Fibroblast of upper back skin (primary cell): ENCODE measurements at regions not wholly inside any gene's neighbourhood (a gene's known extent, or its start where the extent isn't known, plus 50 kb on each side); places are given as distances from the start of the nearest gene placed in this dataset.
"Not testable (repeated sequence)": the region's sequence is repeated elsewhere in the genome, so short reads cannot be mapped to it uniquely, and the experiment has no call there.

Experiments used
- DNase-seq: peaks from one replicate; pipeline ENCODE4 v3.0.0-alpha.2; 2013

DNA sequence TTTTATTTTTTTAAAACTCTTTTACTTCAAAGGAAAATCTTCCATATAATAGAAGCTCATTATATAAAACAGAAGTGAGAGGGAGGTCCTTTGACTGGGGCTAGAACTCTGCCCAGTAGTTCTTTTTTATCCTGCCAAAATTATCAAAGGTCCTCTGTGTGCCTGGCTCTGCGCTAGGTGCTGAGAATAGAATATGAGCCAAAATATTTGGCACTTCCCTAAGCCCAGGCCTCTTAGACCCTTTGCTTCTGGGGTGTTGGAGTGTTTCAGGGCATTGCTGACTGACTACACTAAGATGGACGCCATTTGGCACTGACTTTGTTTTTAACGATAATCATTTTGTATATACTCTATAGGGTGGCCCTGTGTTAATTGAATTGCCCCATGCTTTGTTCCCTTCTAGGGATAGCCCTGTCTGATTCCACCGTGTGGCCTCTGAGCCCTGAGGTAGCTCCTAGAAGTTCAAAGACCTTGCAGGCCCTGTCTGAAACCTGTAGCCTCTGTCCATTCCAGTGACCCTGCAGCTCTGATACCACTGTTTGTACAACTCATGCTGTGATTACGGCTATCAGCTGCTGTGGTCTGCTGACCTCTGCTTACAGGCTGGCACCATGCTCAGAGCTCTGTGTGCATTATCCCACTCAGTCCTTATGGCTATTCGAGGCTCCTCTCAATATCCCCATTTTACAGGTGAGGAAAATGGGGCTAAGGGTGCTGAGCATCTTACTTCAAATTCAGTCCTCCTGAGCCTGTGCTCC lies 84.3 kb upstream of the SHB start:
- DNase-seq, result no peak

DNA sequence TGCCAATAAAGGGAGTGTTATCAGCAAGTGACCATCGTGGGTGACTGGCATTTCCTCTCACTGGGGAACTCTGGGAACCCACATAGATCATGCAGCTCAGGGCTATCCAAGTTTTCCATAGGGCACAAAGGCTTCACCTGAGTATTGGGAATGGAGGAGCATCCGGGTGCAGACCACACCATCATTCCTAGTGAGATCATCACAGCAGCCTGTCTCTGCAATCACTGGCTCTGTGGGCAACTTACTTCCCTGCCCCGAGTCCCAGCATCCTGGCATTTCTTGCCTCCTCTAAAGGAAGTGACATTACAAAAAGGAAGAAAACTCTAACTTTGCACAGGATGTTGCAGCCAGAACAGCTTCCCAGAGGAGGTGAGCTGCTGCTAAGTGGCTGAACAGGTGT lies 80.6 kb upstream of the SHB start:
- no peak for DNase-seq

DNA sequence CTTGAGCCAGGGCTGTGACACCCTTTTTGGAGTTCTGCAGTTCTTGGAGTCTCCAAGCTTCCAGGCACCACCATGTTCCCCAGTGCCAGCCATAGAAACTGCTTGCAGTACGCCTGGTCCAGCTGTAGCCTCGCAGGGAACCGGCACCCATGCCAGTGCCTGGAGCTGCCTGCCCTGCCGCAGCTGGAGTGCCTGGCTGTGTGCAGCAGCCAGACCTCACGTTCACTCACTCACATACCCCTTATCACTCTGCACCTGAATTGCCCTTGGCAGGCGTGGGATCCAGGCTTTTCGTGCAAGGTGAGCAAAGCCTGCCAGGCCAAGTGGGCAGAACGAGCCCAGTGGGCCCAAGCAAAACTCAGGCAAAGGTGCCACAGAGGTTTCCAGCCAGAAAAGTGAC lies 77.8 kb upstream of the SHB start:
- DNase-seq, result no peak

DNA sequence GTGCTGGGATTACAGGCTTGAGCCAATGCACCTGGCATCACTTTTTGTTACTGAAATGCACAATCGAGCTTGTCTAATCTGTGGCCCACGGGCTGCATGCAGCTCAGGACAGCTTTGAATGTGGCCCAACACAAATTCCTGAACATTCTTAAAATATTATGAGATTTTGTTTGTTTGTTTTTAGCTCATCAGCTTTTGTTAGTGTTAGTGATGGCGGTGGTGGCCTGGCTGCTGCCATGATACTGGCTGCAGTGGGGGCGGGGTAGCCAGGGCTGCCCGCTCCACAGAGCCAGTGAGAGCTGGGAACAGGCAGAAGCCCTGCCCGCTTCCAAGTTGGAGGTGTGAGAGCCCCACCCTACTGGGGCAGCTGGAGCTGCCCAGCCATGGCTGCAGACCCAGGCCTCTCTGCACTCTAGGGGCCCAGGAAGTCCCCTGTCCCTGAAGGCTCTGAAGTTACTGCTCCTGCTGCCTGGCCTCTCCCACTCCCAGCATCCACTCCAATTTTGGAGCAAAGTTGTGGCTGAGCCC lies 76.6 kb upstream of the SHB start:
- no peak for DNase-seq

DNA sequence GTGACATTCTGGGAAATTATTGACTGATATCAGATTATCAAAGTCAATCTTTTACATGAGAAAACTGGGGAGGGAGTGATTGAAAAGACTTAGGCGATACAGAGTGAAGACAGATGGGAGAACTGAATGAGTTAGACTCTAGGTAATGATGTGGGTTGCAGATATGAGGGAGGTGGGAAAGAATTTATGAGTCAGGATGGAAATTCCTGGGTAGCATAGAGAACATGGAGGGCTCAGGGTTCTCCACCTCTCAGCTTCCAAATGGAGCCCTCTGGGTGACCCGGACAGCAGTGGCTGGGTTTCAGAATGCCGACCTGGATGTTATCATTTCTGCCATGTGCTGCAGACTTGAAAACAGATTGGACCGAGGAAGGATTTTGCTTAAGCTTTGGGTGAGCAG lies 75.4 kb upstream of the SHB start:
- DNase-seq, result peak; percentile 70

DNA sequence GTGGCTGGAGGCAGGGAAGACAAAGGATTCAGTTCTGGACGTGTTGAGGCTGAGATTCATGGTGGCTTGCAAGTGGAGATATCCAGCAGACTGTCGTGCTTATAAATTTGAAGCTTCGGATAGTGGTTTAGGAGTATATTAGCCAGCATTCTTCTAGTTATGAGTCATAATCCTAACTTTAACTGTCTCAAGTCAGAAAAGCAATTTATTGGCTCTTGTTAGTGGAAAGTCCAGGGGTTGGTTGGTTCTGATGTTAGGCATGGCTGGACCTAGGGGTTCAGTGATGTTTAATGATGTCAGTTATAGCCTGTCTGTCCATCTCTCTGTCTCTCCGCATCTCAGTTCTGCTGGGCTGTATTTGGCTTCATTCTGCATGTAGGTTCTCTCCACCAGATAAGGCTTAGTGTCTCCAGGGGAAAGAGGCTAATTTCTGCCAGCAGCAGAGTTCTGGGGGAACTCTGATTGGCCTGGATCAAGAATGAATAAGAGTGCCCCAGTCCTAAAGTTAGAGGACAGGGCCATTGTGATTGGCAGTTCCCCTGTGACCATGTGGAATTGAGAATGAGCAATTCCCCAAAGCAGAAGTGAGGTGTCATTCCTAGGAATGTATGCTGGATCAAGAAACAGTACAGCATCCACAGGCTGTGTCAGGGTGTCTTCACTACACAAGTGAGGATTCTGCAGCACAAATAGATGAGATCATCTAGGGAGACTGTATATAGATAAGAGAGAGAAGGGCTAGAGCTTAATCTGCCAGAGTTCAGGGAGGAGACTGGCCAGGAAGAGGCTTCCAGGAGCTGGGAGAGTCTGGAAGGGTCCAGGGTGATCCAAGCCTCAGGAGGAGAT lies 72.9 kb upstream of the SHB start:
- peak; percentile 88 for DNase-seq

DNA sequence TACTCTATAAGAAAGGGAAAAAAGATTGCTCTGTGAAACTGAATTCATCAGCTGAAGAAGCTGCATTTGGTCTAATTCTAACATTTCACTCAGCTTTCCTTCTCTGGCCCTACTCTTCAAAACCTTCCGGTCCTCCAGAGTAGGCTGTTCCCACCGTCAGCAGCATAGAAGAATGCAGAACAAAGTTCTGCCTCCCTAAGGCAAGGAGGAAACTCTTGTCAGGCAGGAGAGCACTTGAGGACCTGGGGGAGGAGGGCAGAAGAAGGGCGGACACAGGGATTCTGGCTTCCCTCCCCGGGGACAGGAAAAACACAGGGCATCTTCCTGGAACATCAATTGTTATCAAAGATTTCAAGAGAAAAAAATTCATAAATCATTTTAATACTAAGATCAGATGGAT lies 69.2 kb upstream of the SHB start:
- DNase-seq, result no peak

DNA sequence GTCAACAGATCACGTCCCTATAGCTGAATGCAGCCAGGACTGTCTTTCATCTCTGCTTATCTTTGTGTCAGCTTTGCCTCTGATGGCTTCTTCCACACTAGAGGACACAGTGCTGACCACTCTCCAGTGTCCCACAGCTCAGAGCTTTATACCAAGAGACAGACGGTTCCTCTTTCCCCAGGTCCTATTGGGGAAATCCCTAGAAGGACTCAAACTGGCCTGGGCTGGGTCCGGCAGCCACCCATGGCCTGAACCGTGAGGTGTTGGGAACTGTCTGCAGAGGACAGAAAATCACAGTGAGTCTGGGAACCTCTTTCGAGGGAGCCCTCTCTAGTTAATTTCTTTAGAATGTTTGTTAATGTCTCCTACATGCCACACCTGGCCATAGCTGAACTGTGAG lies 68.3 kb upstream of the SHB start:
- no peak for DNase-seq

DNA sequence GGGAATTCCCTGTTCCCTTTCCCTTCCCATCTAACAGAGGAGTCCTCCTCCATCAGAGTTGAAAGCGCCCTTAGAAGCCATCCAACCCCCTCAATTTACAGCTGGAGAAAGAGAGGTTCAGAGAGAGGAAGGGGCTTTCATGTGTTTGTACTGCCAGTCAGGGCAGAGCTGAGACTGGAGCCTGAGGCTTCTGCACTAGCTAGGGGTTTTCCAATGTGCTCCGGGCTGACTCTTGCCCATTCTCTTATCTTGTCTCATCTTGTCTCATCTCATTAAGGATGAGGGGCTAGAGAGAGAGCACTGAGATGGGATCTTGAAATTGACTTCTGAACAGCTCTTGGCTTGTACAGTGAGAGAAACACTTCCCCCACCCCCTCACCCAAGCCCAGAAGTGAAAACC lies 67.4 kb upstream of the SHB start:
- no peak for DNase-seq

DNA sequence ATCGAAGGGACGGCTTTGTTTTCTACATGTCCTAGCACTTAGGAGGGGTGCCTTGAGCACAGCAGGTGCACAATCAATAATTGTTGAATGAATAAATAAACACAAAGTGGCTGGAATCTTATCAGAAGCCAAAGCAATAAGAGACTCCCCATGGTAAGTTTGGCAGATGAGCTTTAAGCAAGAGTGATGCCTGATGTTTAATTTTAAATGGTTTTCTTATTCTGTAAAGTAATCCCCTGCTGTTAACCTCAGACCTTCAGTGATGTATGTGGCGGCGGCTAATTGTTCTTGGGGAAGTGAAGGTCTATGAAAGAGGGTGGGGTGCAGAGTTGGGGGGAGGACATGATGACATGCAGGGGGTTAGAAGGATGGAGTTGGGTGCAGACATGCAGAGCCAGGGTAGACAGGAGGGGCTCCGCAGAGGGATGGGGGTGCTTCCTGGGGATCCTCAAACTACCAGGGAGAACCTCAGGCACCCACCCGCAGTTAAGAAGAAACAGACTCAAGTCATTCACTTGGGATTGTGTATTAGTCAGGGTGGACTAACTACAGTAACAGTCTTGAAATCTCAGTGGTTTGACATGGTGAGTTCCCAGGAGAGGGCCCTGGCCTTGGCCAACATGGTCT lies 65.7 kb upstream of the SHB start:
- no peak for DNase-seq

DNA sequence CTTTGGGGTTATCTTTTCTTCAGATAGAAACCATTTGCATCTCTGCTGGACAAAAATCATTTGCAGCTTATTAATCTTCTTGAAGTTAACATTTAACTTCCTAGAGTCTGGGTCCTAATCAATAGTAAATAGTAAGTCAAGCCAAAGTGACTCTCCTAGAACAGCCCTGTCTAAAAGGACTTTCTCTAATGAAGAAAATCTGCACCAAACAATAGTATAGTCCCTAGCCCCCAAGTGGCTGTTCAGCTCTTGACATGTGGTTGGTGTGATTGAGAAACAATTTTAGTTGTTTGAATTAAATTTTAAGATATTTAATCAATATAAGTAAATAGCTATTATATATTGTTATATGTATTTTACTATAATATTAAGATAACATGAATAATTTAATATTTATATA lies 64.6 kb upstream of the SHB start:
- DNase-seq, result no peak

DNA sequence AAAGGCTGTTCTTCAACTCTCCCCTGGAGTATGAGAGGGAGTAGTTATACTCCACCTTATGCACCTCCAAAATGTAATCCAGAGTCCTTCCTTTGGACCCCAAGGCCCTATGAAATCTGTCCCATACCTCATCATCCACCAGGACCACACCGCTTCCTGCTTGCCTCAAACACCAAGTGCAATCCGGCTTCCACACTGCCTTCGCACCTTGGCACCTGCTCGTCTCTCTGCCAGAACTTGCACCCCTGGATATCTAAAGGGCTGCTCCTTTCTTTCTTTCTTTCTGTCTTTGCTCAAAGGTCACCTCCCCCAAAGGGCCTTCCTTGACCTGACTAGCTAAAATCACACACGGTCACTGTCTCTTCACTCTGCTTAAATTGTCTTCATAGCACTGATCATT lies 63.9 kb upstream of the SHB start:
- DNase-seq, result no peak

DNA sequence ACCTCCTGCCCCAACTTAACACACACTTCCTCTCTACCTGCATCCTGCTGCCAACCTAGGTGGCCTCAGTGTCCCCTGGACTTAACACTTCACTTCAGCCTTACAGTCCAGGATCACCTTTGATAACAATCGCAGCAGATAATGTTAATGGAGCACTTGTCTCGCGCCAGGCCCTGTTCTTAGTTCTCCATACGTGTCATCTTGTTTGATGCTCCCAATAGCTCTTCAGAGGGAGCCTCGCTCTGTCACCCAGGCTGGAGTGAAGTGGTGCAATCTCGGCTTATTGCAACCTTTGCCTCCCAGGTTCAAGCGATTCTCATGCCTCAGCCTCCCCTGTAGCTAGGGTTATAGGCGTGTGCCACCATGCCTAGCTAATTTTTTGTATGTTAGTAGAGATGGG lies 62.7 kb upstream of the SHB start:
- no peak for DNase-seq

DNA sequence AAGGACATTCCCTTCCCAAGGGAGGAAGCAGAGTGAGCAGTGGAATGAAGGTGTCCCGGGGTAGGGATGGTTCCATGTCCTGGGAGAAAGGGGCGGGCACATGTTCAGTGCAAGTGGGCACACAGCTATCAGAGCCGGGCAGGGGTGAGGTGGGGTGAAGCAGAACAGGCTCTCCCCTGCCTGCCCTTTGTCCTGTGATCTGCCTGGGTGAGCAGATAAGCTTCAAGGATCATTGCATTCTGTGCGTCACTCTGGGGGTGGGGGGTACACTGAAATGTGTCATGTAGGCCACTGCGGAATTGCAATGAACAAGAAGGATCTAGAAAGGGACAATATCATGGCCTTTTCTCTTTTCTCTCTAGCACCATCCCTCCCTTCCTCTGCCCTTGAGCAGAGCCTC lies 61.7 kb upstream of the SHB start:
- DNase-seq, result no peak

DNA sequence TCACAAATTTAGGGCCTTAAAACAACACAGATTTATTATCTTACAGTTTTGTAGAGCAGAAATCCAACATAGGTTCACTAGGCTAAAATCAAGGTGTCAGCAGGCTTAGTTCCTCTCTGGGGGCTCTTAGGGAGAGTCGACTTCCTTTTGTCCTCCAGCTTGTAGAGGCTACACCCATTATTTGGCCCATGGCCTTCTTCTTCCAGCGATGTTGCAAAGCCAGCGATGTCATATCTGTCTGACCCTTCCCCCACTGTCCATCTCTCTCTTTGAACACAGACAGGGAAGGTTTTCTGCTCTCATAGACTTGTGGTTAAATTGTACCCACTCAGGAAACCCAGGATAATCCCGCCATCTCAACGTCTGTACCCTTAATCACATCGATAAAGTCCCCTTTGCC lies 60.3 kb upstream of the SHB start:
- no peak for DNase-seq

DNA sequence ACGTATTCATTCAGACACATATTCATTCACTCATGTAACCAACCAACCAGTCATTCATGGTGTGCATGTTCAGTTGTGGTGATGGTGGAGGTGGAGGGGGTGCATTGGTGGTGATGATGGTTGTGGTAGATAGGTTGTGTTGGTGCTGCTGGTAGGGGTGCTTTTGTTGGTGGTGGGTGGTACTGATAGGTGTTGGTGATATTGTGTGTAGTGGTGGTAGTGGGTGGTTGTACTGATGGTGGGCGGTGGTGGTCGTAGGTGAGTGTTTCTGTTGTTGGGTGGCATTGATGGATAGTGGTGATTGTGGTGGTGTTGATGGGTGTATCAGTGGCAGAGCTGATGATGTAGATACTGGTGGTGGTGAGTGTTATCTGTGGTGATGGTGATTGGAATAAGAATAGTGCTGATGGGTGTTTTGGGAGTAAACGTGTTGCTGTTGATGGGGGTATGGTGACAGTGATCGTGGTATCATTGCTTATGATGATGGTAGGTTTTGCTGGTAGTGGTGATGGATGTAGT lies 59.8 kb upstream of the SHB start:
- no peak for DNase-seq

DNA sequence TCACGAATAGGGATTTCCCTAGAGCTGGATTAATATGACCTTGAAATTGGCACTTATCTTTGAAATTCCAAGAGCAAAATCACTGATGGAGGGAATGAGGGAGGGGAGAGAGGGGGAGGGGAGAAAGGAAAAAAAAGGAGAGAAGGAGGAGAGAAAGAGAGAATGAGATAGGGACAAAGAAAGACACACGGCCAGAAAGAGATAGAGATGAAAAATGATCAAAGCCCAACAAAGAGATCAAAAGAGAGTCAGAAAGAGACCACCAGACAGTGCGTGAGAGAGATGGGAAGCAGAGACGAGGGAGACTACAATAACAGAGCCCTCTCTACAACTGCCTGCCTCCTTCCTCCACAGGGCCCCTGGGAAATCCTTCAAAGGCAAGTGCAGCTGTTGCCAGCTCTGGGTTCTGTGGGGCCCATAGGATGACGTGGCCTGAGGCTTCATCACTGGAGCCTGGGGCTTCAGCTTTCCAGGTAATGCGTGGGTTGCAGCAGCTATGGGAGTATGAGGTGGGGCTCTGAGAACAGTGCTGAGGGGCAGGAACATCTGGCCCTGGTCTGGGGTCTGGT lies 58.3 kb upstream of the SHB start:
- peak; percentile 34 for DNase-seq

DNA sequence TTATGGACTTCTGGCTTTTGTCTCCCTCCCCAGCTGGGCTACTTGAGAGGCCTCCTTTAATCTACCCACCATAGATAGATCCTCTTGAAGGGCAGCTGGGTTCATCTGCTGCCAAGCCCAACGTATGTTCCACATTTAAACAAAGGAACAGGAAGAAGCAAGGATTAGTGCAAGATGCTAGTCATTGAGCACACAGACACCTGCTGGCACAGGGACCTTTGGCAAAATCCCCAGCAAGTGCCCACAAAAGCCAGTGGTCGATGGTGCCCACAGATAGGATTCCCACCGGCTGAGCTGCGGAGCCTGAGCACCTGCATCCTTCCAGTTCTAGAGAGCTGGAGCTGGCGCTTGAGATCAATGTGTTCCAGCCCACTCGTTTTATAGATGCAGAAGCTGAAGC lies 57.7 kb upstream of the SHB start:
- DNase-seq, result no peak

DNA sequence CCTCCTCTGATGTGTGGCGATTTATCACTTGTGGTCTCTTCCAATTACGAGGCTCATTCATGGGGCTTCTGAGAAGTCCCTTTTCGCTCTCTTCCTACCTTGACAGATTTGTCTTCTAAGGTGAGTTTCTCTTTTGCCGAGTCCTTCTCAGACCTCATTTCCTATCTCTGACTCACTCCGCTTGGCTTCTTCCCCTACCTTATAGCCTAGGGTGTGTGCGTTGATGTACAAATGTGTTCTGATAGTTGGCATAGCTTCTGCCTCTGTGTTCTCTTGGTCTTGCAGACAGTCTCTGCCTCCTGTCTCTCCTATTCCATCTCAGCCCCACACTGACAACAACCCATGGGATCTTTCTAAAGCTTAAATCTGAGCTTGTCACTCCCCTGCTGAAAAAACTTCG lies 56.9 kb upstream of the SHB start:
- DNase-seq, result no peak

DNA sequence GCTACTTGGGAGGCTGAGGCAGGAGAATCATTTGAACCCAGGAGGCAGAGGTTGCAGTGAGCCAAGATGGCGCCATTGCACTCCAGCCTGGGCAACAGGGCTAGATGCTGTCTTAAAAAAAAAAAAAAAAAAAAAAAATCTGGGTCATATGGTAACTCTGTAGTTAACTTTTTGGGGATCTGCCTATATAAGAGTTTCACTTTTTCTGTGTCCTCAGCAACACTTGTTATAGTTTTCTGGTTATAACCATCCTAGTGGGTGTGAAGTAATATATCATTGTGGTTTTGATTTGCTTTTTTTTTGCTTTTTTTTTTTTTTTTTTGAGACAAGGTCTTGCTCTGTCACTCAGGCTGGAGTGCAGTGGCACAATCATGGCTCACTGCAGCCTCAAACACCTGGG lies 54.3 kb upstream of the SHB start:
- DNase-seq, result not testable (repeated sequence)

DNA sequence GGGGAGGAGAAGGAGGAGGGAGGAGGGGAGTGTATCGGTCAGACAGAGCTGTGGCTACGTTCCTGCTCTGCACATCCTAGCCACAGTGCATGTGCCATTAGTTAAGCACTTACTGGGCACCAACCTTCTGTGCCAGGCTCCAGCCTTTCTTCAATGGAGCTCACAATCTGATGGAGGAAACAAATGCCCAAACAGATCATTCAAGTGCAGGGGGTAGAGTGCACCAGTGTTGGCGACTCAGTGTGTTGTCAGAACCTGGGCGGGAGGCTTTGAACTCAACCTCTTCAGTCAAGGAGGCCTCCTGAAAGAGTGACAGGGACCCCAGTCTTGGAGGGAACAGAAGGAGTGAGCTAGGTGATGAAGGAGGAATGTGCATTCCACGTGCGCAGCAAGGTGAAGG lies 51.9 kb upstream of the SHB start:
- no peak for DNase-seq

DNA sequence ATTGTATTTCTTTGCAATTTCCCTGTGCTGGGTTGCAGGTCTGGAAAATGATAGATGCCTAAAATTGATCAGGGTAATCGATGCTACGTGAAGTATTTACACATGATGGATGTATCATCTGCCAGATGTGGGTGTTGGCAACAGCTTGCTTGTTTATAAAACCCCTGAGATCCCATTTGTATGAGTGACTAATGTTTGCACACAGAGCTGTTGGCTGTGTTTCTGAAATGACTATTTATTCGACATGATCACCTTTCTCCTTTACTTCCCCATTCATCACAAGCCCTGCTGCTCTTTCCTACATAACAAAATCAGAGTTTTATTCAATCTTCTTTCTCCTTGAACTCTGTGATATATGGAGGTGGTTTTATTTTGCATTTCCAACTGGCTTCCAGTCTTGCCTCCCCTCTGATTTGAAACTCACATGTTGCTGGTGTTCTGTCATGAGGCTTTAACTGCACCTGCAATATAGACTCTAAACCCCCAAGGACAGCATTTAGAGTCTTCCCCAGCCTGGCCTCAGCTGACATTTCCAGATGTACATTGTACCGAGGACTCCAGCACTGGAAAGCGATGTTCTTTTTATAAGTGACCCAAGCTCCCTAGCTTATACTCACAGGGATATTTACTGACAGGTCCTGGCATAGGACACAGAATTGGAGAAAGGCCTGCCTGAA lies 50.7 kb upstream of the SHB start:
- DNase-seq, result no peak
